A673 (cell line): ENCODE measurements at regions not wholly inside any gene's neighbourhood (a gene's known extent, or its start where the extent isn't known, plus 50 kb on each side); places are given as distances from the start of the nearest gene placed in this dataset.

ENCODE experiments used
- BruUV-seq: library from RNA; stranded (reverse); fragments of 400-500 nt; replicated peaks from 2 replicates; lab custom pipeline; 2021; lab: Mats Ljungman, UMichigan
- CTCF ChIA-PET: fragments of 300-600 bp; sonication (Branson Sonifier 250); formaldehyde crosslinking; loops from one replicate; lab custom pipeline; 2022; ENCODE audit warnings: antibody characterized with exemption; lab: Charles Lee
- POLR2A ChIA-PET: fragments of 300-600 bp; sonication (Branson Sonifier 250); formaldehyde crosslinking; loops from one replicate; lab custom pipeline; 2022; ENCODE audit warnings: antibody characterized with exemption; ENCODE audit not compliant: low non-redundant PET; lab: Charles Lee
- DNase-seq: peaks from one replicate; pipeline ENCODE4 v3.0.0-alpha.2; 2015; ENCODE audit warnings: low spot score
- H3K27ac ChIP-seq: fragments of 200-600 bp; sonication (generic); 2 replicates; pipeline ENCODE4 v1.5.1; 2016; ENCODE audit warnings: mixed run types, low read depth, mild to moderate bottlenecking, mixed read lengths, antibody characterized with exemption, low read length; ENCODE audit not compliant: poor library complexity, severe bottlenecking
- H3K27me3 ChIP-seq: fragments of 200-600 bp; sonication (generic); replicated peaks from 2 replicates; pipeline ENCODE4 v1.6.1; 2017; ENCODE audit warnings: mixed run types, low read depth, mild to moderate bottlenecking, mixed read lengths, antibody characterized with exemption, low read length; ENCODE audit not compliant: insufficient read depth, poor library complexity
- H3K36me3 ChIP-seq: fragments of 200-600 bp; sonication (generic); 2 replicates; pipeline ENCODE4 v1.6.1; 2016; ENCODE audit warnings: mixed run types, mild to moderate bottlenecking, mixed read lengths, antibody characterized with exemption, low read length; ENCODE audit not compliant: insufficient read depth, poor library complexity, severe bottlenecking
- H3K4me1 ChIP-seq: fragments of 200-600 bp; sonication (generic); 2 replicates; pipeline ENCODE4 v1.6.1; 2017; ENCODE audit warnings: mixed run types, mild to moderate bottlenecking, mixed read lengths, antibody characterized with exemption, low read length; ENCODE audit not compliant: insufficient read depth, poor library complexity, severe bottlenecking
- H3K4me3 ChIP-seq: fragments of 200-600 bp; sonication (generic); 2 replicates; pipeline ENCODE4 v1.5.1; 2016; ENCODE audit warnings: low read depth, mixed run types, mild to moderate bottlenecking, mixed read lengths, low read length; ENCODE audit not compliant: poor library complexity, severe bottlenecking
- H3K9me3 ChIP-seq: fragments of 200-600 bp; sonication (generic); 2 replicates; pipeline ENCODE4 v1.6.1; 2016; ENCODE audit warnings: mixed run types, low read depth, mild to moderate bottlenecking, mixed read lengths, antibody characterized with exemption, low read length; ENCODE audit not compliant: poor library complexity, severe bottlenecking
- EZH2 ChIP-seq: fragments of 200-600 bp; sonication (generic); IDR thresholded peaks from 2 replicates; pipeline ENCODE4 v1.6.1; 2017; ENCODE audit warnings: borderline replicate concordance, low read depth, mild to moderate bottlenecking, mixed read lengths, antibody characterized with exemption, low read length; ENCODE audit not compliant: poor library complexity, severe bottlenecking
- intact Hi-C: fragments of 100-400 bp; cut with micrococcal nuclease; formaldehyde crosslinking; loops from one replicate; pipeline ENCODE4 v1.10.0; 2022; ENCODE audit not compliant: unreplicated experiment
- TF ChIP-seq, protein P1 (sequence below): fragments of 300-800, 200-600 bp; sonication (generic); conservative IDR thresholded peaks from 2 replicates; pipeline ENCODE4 v1.5.1; 2017; ENCODE audit warnings: low read depth, mild to moderate bottlenecking, antibody characterized with exemption, low read length, moderate library complexity, mixed read lengths

DNA sequence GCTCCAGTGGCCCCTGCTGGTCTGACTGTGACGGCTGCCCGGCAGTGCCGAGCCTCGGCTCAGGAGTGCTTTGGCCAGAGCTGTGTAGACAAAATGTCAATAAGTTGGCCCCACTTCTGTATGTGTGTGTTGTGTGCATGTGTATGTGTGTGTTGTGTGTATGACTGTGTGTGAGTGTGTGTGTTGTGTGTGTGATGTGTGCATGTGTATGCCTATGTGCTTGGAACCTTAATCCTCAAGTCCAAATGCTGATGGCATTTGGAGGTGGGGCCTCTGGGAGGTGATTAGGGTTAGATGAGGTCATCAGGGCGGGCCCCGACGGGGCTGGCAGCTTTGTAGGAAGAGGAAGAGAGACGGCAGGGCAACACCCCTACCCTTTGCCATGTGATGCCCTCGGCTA, 269.0 kb downstream of the DCDC2C start:
- ChIA-PET CTCF (interaction anchor here (0.6 kb wide), 1 partner anchor 12 kb away, joined by 3 read pairs; no protein-coding TSS in a partner anchor), POLR2A (no interaction called here)
- Histone ChIP-seq H3K27ac (no peak overlapping the region), H3K9me3 (peaks cover 15% of the 10 kb centered on the region), H3K4me1 (peaks cover 10% of the 10 kb centered on the region), H3K27me3 (no peaks in the 10 kb centered on the region), H3K36me3 (no peaks in the 10 kb centered on the region), H3K4me3 (no peak overlapping the region)
- TF ChIP-seq EZH2 = no peak
- TF ChIP-seq, protein P1, sequence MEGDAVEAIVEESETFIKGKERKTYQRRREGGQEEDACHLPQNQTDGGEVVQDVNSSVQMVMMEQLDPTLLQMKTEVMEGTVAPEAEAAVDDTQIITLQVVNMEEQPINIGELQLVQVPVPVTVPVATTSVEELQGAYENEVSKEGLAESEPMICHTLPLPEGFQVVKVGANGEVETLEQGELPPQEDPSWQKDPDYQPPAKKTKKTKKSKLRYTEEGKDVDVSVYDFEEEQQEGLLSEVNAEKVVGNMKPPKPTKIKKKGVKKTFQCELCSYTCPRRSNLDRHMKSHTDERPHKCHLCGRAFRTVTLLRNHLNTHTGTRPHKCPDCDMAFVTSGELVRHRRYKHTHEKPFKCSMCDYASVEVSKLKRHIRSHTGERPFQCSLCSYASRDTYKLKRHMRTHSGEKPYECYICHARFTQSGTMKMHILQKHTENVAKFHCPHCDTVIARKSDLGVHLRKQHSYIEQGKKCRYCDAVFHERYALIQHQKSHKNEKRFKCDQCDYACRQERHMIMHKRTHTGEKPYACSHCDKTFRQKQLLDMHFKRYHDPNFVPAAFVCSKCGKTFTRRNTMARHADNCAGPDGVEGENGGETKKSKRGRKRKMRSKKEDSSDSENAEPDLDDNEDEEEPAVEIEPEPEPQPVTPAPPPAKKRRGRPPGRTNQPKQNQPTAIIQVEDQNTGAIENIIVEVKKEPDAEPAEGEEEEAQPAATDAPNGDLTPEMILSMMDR = no peak
- intact Hi-C loops = no loop called here
- no TSS peak for BruUV-seq
- DNase-seq = no peak

- no peaks in the 10 kb centered on the region for H3K27me3 ChIP-seq
- peaks cover 14% of the 10 kb centered on the region for H3K4me1 ChIP-seq
- ChIA-PET POLR2A (no interaction called here), CTCF (no interaction called here)
- H3K9me3 ChIP-seq = peaks cover 24% of the 10 kb centered on the region
- BruUV-seq = no TSS peak
- H3K4me3 ChIP-seq = no peak overlapping the region
- DNase-seq = no peak
- H3K27ac ChIP-seq = no peak overlapping the region
- intact Hi-C loops = loop anchor here (5.0 kb wide), 2 partner anchors 178 to 613 kb away; no protein-coding TSS in a partner anchor
- TF ChIP-seq, protein P1 = no peak
- TF ChIP-seq EZH2 = no peak
- no peaks in the 10 kb centered on the region for H3K36me3 ChIP-seq
Measured at GRCh38 chr2:3974765-3975164, 271.4 kb downstream of the DCDC2C start.

DNA sequence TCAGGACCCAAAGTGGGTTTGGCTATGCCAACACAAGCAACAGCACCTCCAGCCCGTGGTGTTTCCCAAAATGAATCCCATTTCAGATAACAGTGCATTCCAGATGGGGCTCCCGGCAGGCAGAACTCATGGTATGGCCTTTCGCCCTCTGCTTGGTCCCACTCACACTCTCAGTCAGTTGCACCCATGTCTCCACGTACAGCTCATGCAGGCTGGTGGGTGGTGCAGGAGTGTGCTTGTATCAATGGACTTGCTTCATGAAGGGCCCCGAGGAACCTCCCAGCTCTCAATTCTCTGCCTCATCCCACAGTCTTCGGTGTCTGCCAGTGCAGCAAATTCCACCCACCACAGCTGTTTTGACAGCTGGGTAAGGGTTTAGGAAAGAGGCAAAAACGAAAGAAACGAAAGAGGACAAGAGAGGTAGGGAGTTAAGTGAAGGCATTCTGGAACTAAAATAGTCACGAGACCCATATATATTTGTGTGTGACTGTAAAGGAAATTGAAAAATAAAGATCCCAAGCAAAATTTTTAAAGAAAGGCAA, 278.1 kb downstream of the DCDC2C start:
- H3K4me1 ChIP-seq = peaks cover 6% of the 10 kb centered on the region
- no peaks in the 10 kb centered on the region for H3K36me3 ChIP-seq
- no peak overlapping the region for H3K27ac ChIP-seq
- ChIA-PET CTCF (no interaction called here), POLR2A (no interaction called here)
- no peaks in the 10 kb centered on the region for H3K27me3 ChIP-seq
- peaks cover 12% of the 10 kb centered on the region for H3K9me3 ChIP-seq
- no peak for DNase-seq
- no TSS peak for BruUV-seq
- no peak overlapping the region for H3K4me3 ChIP-seq
- intact Hi-C loops = no loop called here
- TF ChIP-seq, protein P1 = no peak
- TF ChIP-seq EZH2 = no peak
